IMR-90 (cell line): ENCODE measurements at regions not wholly inside any gene's neighbourhood (a gene's known extent, or its start where the extent isn't known, plus 50 kb on each side); places are given as distances from the start of the nearest gene placed in this dataset.

Experiments
- ATAC-seq: fragments of 200-7000 bp; cut with Tn5 transposase; 2 replicates; pipeline ENCODE4 v1.9.1; 2020; ENCODE audit warnings: low read depth, mild to moderate bottlenecking, moderate library complexity
- BruUV-seq: library from RNA; stranded (reverse); fragments of 400-500 nt; replicated peaks from 2 replicates; lab custom pipeline; 2021; lab: Mats Ljungman, UMichigan
- CTCF ChIA-PET: fragments of 300-600 bp; formaldehyde crosslinking; extraction: SDS; loops from one replicate; lab custom pipeline; 2021; ENCODE audit warnings: antibody characterized with exemption; lab: Yijun Ruan, JAX
- POLR2A ChIA-PET: fragments of 300-600 bp; sonication (Branson Sonifier 250); formaldehyde crosslinking; loops from one replicate; lab custom pipeline; 2022; ENCODE audit warnings: antibody characterized with exemption; ENCODE audit not compliant: unreplicated experiment; lab: Charles Lee
- DNase-seq: peaks from one replicate; pipeline ENCODE4 v3.0.0; 2013
- H2AFZ ChIP-seq: replicated peaks from 2 replicates; pipeline ENCODE3; 2013; ENCODE audit warnings: low read length, mild to moderate bottlenecking; ENCODE audit not compliant: poor library complexity
- H2AK5ac ChIP-seq: 2 replicates; pipeline ENCODE4 v1.6.1; 2013; ENCODE audit warnings: low read depth, low read length, inconsistent platforms
- H2AK9ac ChIP-seq: replicated peaks from 2 replicates; pipeline ENCODE3; 2013; ENCODE audit warnings: mild to moderate bottlenecking, low read depth, low read length, moderate library complexity; ENCODE audit not compliant: poor library complexity
- H2BK120ac ChIP-seq: 2 replicates; pipeline ENCODE4 v1.6.1; 2013; ENCODE audit warnings: low read depth, low read length, inconsistent platforms
- H2BK15ac ChIP-seq: 3 replicates; pipeline ENCODE4 v1.6.1; 2013; ENCODE audit warnings: low read depth, low read length, inconsistent platforms
- H2BK20ac ChIP-seq: 2 replicates; pipeline ENCODE4 v1.6.1; 2013; ENCODE audit warnings: low read depth, mild to moderate bottlenecking, inconsistent platforms, low read length, moderate library complexity
- H2BK5ac ChIP-seq: 2 replicates; pipeline ENCODE4 v1.6.1; 2013; ENCODE audit warnings: mild to moderate bottlenecking, low read depth, low read length, inconsistent platforms; ENCODE audit not compliant: poor library complexity, severe bottlenecking
- H3K14ac ChIP-seq: replicated peaks from 2 replicates; pipeline ENCODE4 v1.6.1; 2013; ENCODE audit warnings: low read depth, low read length, inconsistent platforms
- H3K18ac ChIP-seq: 2 replicates; pipeline ENCODE4 v1.6.1; 2013; ENCODE audit warnings: low read depth, low read length, control low read depth
- H3K23ac ChIP-seq: 2 replicates; pipeline ENCODE4 v1.6.1; 2013; ENCODE audit warnings: low read depth, low read length, inconsistent platforms
- H3K27ac ChIP-seq: 2 replicates; pipeline ENCODE4 v1.5.1; 2013; ENCODE audit warnings: mild to moderate bottlenecking, control low read depth, low read length; ENCODE audit not compliant: insufficient read depth
- H3K27me3 ChIP-seq: 2 replicates; pipeline ENCODE4 v1.6.1; 2013; ENCODE audit warnings: low read length; ENCODE audit not compliant: control insufficient read depth, insufficient read depth
- H3K36me3 ChIP-seq: 2 replicates; pipeline ENCODE4 v1.6.1; 2013; ENCODE audit warnings: low read length, mixed read lengths; ENCODE audit not compliant: control insufficient read depth, insufficient read depth
- H3K4ac ChIP-seq: 2 replicates; pipeline ENCODE4 v1.6.1; 2013; ENCODE audit warnings: low read depth, low read length, inconsistent platforms
- H3K4me1 ChIP-seq: 2 replicates; pipeline ENCODE4 v1.6.1; 2013; ENCODE audit warnings: low read length, mixed read lengths; ENCODE audit not compliant: control insufficient read depth, insufficient read depth
- H3K4me2 ChIP-seq: 2 replicates; pipeline ENCODE4 v1.6.1; 2013; ENCODE audit warnings: low read depth, mild to moderate bottlenecking, control low read depth, low read length, moderate library complexity
- H3K4me3 ChIP-seq: 2 replicates; pipeline ENCODE4 v1.5.1; 2013; ENCODE audit warnings: low read depth, mild to moderate bottlenecking, control low read depth, low read length, moderate library complexity; ENCODE audit not compliant: insufficient read depth
- H3K56ac ChIP-seq: 2 replicates; pipeline ENCODE4 v1.6.1; 2013; ENCODE audit warnings: low read length, inconsistent platforms; ENCODE audit not compliant: insufficient read depth; ENCODE audit errors: extremely low read depth
- H3K79me1 ChIP-seq, 2 experiments: 2 replicates each; pipeline ENCODE4 v1.6.1; 2013; ENCODE audit warnings: low read length in 2 of 2, inconsistent platforms in 1 of 2, low read depth in 1 of 2
- H3K9ac ChIP-seq: 2 replicates; pipeline ENCODE4 v1.6.1; 2013; ENCODE audit warnings: low read depth, low read length, control low read depth
- H3K9me1 ChIP-seq: 2 replicates; pipeline ENCODE4 v1.6.1; 2013; ENCODE audit warnings: low read length, inconsistent platforms; ENCODE audit not compliant: insufficient read depth
- H3K9me3 ChIP-seq: 2 replicates; pipeline ENCODE4 v1.6.1; 2013; ENCODE audit warnings: low read length; ENCODE audit not compliant: control insufficient read depth, insufficient read depth
- H4K20me1 ChIP-seq: 2 replicates; pipeline ENCODE4 v1.6.1; 2013; ENCODE audit warnings: low read length, inconsistent platforms; ENCODE audit not compliant: insufficient read depth
- H4K5ac ChIP-seq: 2 replicates; pipeline ENCODE4 v1.6.1; 2013; ENCODE audit warnings: mild to moderate bottlenecking, low read depth, low read length, control low read depth
- H4K8ac ChIP-seq, 2 experiments: 2 replicates each; pipeline ENCODE4 v1.6.1; 2013; ENCODE audit warnings: low read depth in 2 of 2, low read length in 2 of 2, control low read depth in 1 of 2, inconsistent platforms in 1 of 2
- H4K91ac ChIP-seq: 2 replicates; pipeline ENCODE4 v1.6.1; 2013; ENCODE audit warnings: low read depth, low read length, inconsistent platforms; ENCODE audit not compliant: insufficient read depth
- BHLHE40 ChIP-seq: fragments of 150-350 bp; IDR thresholded peaks from 2 replicates; pipeline ENCODE4 v1.6.1; 2016; ENCODE audit warnings: mild to moderate bottlenecking, low read depth, low read length
- CEBPB ChIP-seq: IDR thresholded peaks from 2 replicates; pipeline ENCODE4 v1.6.1; 2012; ENCODE audit warnings: low read depth, low read length, improper control_type of control experiment
- CHD1 ChIP-seq: IDR thresholded peaks from 2 replicates; pipeline ENCODE4 v1.6.1; 2012; ENCODE audit warnings: low read depth, low read length, improper control_type of control experiment
- FOS ChIP-seq: fragments of 150-350 bp; IDR thresholded peaks from 2 replicates; pipeline ENCODE4 v1.6.1; 2016; ENCODE audit warnings: low read depth, low read length
- MAFK ChIP-seq: IDR thresholded peaks from 2 replicates; pipeline ENCODE4 v1.6.1; 2012; ENCODE audit warnings: low read depth, low read length, improper control_type of control experiment
- MAZ ChIP-seq: IDR thresholded peaks from 2 replicates; pipeline ENCODE4 v1.6.1; 2012; ENCODE audit warnings: low read depth, mild to moderate bottlenecking, low read length, improper control_type of control experiment, moderate library complexity, borderline replicate concordance
- MXI1 ChIP-seq: IDR thresholded peaks from 2 replicates; pipeline ENCODE4 v1.6.1; 2012; ENCODE audit warnings: low read depth, mild to moderate bottlenecking, low read length, moderate library complexity, borderline replicate concordance
- NFE2L2 ChIP-seq: fragments of 150-350 bp; IDR thresholded peaks from 2 replicates; pipeline ENCODE4 v1.6.1; 2016; ENCODE audit warnings: low read depth, mild to moderate bottlenecking, low read length
- POLR2A ChIP-seq: IDR thresholded peaks from 2 replicates; pipeline ENCODE4 v1.6.1; 2012; ENCODE audit warnings: mild to moderate bottlenecking, low read depth, low read length
- RAD21 ChIP-seq: IDR thresholded peaks from 2 replicates; pipeline ENCODE4 v1.6.1; 2012; ENCODE audit warnings: low read length, improper control_type of control experiment
- RCOR1 ChIP-seq: IDR thresholded peaks from 2 replicates; pipeline ENCODE4 v1.6.1; 2012; ENCODE audit warnings: mild to moderate bottlenecking, low read length, improper control_type of control experiment; ENCODE audit not compliant: insufficient replicate concordance
- RFX5 ChIP-seq: IDR thresholded peaks from 2 replicates; pipeline ENCODE4 v1.8.0; 2012; ENCODE audit warnings: low read depth, mild to moderate bottlenecking, low read length, moderate library complexity
- SMC3 ChIP-seq: fragments of 150-350 bp; IDR thresholded peaks from 2 replicates; pipeline ENCODE4 v1.6.1; 2016; ENCODE audit warnings: low read depth, mild to moderate bottlenecking, antibody characterized with exemption, low read length, moderate library complexity
- dilution Hi-C: fragments of 300-500 bp; cut with HindIII; formaldehyde crosslinking; loops from one replicate; pipeline ENCODE4 v1.14.3; 2018; ENCODE audit warnings: low sequenced_read_pairs; ENCODE audit not compliant: unreplicated experiment
- in situ Hi-C: fragments of 300-500 bp; cut with MboI; formaldehyde crosslinking; loops from 3 replicates; pipeline ENCODE4 v1.14.3; 2019; ENCODE audit warnings: low sequenced_read_pairs, inconsistent platforms, mixed read lengths
- intact Hi-C: fragments of 100-400 bp; cut with micrococcal nuclease; formaldehyde crosslinking; loops from 2 replicates; pipeline ENCODE4 v1.10.0; 2022
- TF ChIP-seq, protein P1 (sequence below): fragments of 150-350 bp; IDR thresholded peaks from 2 replicates; pipeline ENCODE4 v1.6.1; 2017; ENCODE audit warnings: mild to moderate bottlenecking, antibody characterized with exemption, low read length, low read depth
- TF ChIP-seq, protein P2 (sequence below): fragments of 150-350 bp; IDR thresholded peaks from 2 replicates; pipeline ENCODE4 v1.6.1; 2016; ENCODE audit warnings: low read depth, mild to moderate bottlenecking, low read length, moderate library complexity, borderline replicate concordance
- TF ChIP-seq, protein P3 (sequence below): conservative IDR thresholded peaks from 2 replicates; pipeline ENCODE4 v1.5.1; 2012; ENCODE audit warnings: mild to moderate bottlenecking, low read depth, low read length, improper control_type of control experiment

- Histone ChIP-seq H2BK5ac (no peak overlapping the region), H4K91ac (no peak overlapping the region), H3K27ac (no peak overlapping the region), H2BK120ac (no peak overlapping the region), H3K4ac (no peak overlapping the region), H2AK5ac (no peak overlapping the region), H2BK20ac (no peak overlapping the region), H3K27me3 (no peaks in the 10 kb centered on the region), H3K4me2 (no peak overlapping the region), H2AK9ac (no peak overlapping the region), H3K18ac (no peak overlapping the region), H3K23ac (no peak overlapping the region), H3K36me3 (no peaks in the 10 kb centered on the region), H3K9me1 (no peaks in the 10 kb centered on the region), H4K5ac (no peak overlapping the region), H3K79me1 (no peaks in the 10 kb centered on the region), H3K4me3 (no peak overlapping the region), H3K14ac (no peak overlapping the region), H4K8ac (no peak overlapping the region), H4K20me1 (no peaks in the 10 kb centered on the region), H3K4me1 (no peaks in the 10 kb centered on the region), H2AFZ (no peak overlapping the region), H2BK15ac (no peak overlapping the region), H3K9ac (no peak overlapping the region), H3K9me3 (no peaks in the 10 kb centered on the region), H3K56ac (no peak overlapping the region)
- BruUV-seq = no TSS peak
- ChIA-PET CTCF (interaction anchor here (0.6 kb wide), 1 partner anchor 23 kb away, joined by 4 read pairs; no protein-coding TSS in a partner anchor), POLR2A (no interaction called here)
- DNase-seq (no peak), ATAC-seq (no peak)
- dilution Hi-C loops (no loop called here), intact Hi-C loops (no loop called here), in situ Hi-C loops (no loop called here)
- TF ChIP-seq, protein P1, sequence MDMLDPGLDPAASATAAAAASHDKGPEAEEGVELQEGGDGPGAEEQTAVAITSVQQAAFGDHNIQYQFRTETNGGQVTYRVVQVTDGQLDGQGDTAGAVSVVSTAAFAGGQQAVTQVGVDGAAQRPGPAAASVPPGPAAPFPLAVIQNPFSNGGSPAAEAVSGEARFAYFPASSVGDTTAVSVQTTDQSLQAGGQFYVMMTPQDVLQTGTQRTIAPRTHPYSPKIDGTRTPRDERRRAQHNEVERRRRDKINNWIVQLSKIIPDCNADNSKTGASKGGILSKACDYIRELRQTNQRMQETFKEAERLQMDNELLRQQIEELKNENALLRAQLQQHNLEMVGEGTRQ = no peak
- TF ChIP-seq MAZ (no peak), RCOR1 (no peak), MXI1 (no peak), MAFK (no peak), CHD1 (no peak), BHLHE40 (no peak), POLR2A (no peak), RFX5 (no peak), CEBPB (no peak), SMC3 (no peak), FOS (no peak), NFE2L2 (no peak), RAD21 (no peak)
- TF ChIP-seq, protein P2, sequence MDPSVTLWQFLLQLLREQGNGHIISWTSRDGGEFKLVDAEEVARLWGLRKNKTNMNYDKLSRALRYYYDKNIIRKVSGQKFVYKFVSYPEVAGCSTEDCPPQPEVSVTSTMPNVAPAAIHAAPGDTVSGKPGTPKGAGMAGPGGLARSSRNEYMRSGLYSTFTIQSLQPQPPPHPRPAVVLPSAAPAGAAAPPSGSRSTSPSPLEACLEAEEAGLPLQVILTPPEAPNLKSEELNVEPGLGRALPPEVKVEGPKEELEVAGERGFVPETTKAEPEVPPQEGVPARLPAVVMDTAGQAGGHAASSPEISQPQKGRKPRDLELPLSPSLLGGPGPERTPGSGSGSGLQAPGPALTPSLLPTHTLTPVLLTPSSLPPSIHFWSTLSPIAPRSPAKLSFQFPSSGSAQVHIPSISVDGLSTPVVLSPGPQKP = no peak
- TF ChIP-seq, protein P3, sequence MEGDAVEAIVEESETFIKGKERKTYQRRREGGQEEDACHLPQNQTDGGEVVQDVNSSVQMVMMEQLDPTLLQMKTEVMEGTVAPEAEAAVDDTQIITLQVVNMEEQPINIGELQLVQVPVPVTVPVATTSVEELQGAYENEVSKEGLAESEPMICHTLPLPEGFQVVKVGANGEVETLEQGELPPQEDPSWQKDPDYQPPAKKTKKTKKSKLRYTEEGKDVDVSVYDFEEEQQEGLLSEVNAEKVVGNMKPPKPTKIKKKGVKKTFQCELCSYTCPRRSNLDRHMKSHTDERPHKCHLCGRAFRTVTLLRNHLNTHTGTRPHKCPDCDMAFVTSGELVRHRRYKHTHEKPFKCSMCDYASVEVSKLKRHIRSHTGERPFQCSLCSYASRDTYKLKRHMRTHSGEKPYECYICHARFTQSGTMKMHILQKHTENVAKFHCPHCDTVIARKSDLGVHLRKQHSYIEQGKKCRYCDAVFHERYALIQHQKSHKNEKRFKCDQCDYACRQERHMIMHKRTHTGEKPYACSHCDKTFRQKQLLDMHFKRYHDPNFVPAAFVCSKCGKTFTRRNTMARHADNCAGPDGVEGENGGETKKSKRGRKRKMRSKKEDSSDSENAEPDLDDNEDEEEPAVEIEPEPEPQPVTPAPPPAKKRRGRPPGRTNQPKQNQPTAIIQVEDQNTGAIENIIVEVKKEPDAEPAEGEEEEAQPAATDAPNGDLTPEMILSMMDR = no peak
These were observed 267.7 kb upstream of the TET2 start for GRCh38 chr4:104878936-104879335.
